Spleen (tissue), 11 donors: ENCODE measurements at regions not wholly inside any gene's neighbourhood (a gene's known extent, or its start where the extent isn't known, plus 50 kb on each side); places are given as distances from the start of the nearest gene placed in this dataset.
A peak's percentile ranks its signal among the peaks of the same experiment; 100 is the strongest.

ENCODE experiments used
- DNase-seq: peaks from one replicate; pipeline ENCODE4 v3.0.0-alpha.2; 2020
- H3K27ac ChIP-seq, 8 donors: fragments of 200-600 bp; sonication (generic) in 7 of 8; 1 replicate in 4 of 8; 2 replicates in 4 of 8; pipeline versions ENCODE4 v1.5.0 to v1.8.0; 2016 to 2021; ENCODE audit warnings: inconsistent platforms in 4 of 8, mild to moderate bottlenecking in 4 of 8, moderate library complexity in 1 of 8
- H3K27me3 ChIP-seq, 7 donors: fragments of 200-600 bp; sonication (generic) in 6 of 7; replicated peaks in 1 of 7; 1 replicate in 4 of 7; 2 replicates in 3 of 7; pipeline versions ENCODE4 v1.5.0 to v1.8.0; 2016 to 2021; ENCODE audit warnings: inconsistent platforms in 3 of 7, mild to moderate bottlenecking in 1 of 7
- H3K36me3 ChIP-seq, 6 donors: fragments of 200-600 bp; sonication (generic) in 5 of 6; 1 replicate in 4 of 6; 2 replicates in 2 of 6; pipeline versions ENCODE4 v1.5.0 to v1.8.0; 2016 to 2021; ENCODE audit warnings: inconsistent platforms in 2 of 6
- H3K4me1 ChIP-seq, 6 donors: fragments of 200-600 bp; sonication (generic) in 5 of 6; 1 replicate in 3 of 6; 2 replicates in 3 of 6; pipeline versions ENCODE4 v1.5.0 to v1.8.0; 2016 to 2021; ENCODE audit warnings: inconsistent platforms in 3 of 6
- H3K4me3 ChIP-seq, 8 donors: fragments of 200-600 bp; sonication (generic) in 7 of 8; 1 replicate in 4 of 8; 2 replicates in 4 of 8; pipeline versions ENCODE4 v1.5.0 to v1.8.0; 2016 to 2021; ENCODE audit warnings: inconsistent platforms in 4 of 8, mild to moderate bottlenecking in 4 of 8, moderate library complexity in 2 of 8
- H3K9me3 ChIP-seq, 8 donors: fragments of 200-600 bp; sonication (generic) in 7 of 8; 1 replicate in 4 of 8; 2 replicates in 4 of 8; pipeline versions ENCODE4 v1.5.0 to v1.8.0; 2016 to 2021; ENCODE audit warnings: inconsistent platforms in 4 of 8
- POLR2A ChIP-seq, 3 donors: fragments of 450-650 bp; IDR thresholded peaks; one replicate each; pipeline ENCODE4 v1.5.1; 2017; ENCODE audit warnings: antibody characterized with exemption in 3 of 3, mild to moderate bottlenecking in 1 of 3
- POLR2AphosphoS5 ChIP-seq, 3 donors: sonication (generic); formaldehyde crosslinking; IDR thresholded peaks; one replicate each; pipeline ENCODE4 v1.5.1; 2017; ENCODE audit warnings: antibody characterized with exemption in 3 of 3
- WGBS, 5 donors: extraction: QIAGEN DNeasy Blood & Tissue Kit in 3 of 5; methylation state at CpG; one replicate each; pipeline versions ENCODE4 v1.1.5 to v1.1.7; 2013 to 2018; 5-methylcytosine and 5-hydroxymethylcytosine counted together
- intact Hi-C: fragments of 100-400 bp; cut with DNase I; formaldehyde crosslinking; loops from one replicate; pipeline ENCODE4 v1.15.0; 2023; ENCODE audit warnings: low total_unique reads
- TF ChIP-seq, protein P1 (sequence below), 11 experiments: fragments of 200-600 bp in 7 of 11; fragments of 450-650 bp in 4 of 11; sonication (generic) in 4 of 11; IDR thresholded peaks in 8 of 11; conservative IDR thresholded peaks in 3 of 11; 1 replicate in 7 of 11; 2 replicates in 4 of 11; pipeline versions ENCODE4 v1.4.0 to v1.8.0; 2016 to 2021; ENCODE audit warnings: antibody characterized with exemption in 11 of 11, inconsistent platforms in 4 of 11, mild to moderate bottlenecking in 1 of 11
- donor health status: healthy with polysubstance abuse.
- donor health status: DM: no; HTN: no; CAD: no; lungs with moderate emphysema.
- donor health status: DM: no; HTN: no; CAD: no.
- donor health status: Bipolar disorder and iron deficiency.
- donor health status: healthy.
- donor health status: DM: no; HTN: no; CAD: no.
- donor health status: DM: yes; HTN: yes; CAD: no.

DNA sequence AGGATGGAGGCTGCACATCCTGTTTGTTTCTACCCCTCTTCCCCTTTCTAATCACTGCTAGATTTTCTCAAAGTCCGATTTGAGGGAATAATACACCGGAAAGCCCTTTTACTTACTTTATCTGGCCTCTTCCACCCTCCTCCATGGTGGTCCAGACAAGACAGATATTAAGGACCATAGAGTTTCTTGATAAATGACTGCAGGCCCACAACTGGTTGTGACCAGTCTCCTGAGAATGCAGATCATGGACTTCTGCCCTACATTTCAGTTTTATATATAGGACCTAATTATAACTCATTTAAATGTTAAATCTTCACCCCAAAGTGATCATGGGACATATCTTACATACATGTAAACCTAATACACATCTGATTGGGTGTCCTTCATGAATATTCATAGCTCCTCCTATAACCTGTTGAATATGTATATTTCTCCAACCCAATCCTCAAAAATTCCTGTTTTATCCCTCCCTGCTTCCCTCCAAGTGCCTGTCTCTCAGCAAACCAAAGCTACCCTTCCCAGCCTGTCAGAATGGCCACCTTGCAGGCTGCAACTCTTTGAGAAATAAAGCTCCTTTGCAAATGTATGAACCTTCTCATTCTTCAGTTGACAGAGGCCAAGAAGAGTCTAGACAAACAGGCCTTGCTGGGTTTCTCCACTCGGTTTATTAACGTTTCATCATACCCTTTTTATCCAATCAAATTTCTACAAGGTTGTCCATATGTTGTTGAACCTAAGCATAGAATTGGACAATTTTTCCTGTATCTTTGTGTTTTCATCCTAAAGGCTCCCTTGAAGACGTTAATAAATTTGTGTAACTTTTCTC lies 133.1 kb downstream of the HFE start:
- Histone ChIP-seq H3K36me3 (peaks cover 0 to 5% (median under 1%) of the 10 kb centered on the region in 6 donors), H3K27ac (peak overlapping the region in 1 of 8 donors; percentile 1), H3K4me1 (peaks cover 4 to 53% (median 26%) of the 10 kb centered on the region in 6 donors), H3K27me3 (peaks cover 0 to 7% (median 0%) of the 10 kb centered on the region in 7 donors), H3K4me3 (no peak overlapping the region), H3K9me3 (peaks cover 0 to 10% (median 6%) of the 10 kb centered on the region in 8 donors)
- intact Hi-C loops = no loop called here
- no peak for DNase-seq
- 66 to 87% (median 77%) methylated on average over 5 of the region's 5 CpGs for WGBS, 5 donors
- TF ChIP-seq, protein P1, sequence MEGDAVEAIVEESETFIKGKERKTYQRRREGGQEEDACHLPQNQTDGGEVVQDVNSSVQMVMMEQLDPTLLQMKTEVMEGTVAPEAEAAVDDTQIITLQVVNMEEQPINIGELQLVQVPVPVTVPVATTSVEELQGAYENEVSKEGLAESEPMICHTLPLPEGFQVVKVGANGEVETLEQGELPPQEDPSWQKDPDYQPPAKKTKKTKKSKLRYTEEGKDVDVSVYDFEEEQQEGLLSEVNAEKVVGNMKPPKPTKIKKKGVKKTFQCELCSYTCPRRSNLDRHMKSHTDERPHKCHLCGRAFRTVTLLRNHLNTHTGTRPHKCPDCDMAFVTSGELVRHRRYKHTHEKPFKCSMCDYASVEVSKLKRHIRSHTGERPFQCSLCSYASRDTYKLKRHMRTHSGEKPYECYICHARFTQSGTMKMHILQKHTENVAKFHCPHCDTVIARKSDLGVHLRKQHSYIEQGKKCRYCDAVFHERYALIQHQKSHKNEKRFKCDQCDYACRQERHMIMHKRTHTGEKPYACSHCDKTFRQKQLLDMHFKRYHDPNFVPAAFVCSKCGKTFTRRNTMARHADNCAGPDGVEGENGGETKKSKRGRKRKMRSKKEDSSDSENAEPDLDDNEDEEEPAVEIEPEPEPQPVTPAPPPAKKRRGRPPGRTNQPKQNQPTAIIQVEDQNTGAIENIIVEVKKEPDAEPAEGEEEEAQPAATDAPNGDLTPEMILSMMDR (IDR thresholded peaks at IDR 0.05 in 8 of 11, conservative IDR thresholded peaks at IDR 0.05 in 3 of 11) = no peak
- TF ChIP-seq POLR2AphosphoS5 (IDR thresholded peaks at IDR 0.05) = no peak
- no peak for TF ChIP-seq POLR2A (IDR thresholded peaks at IDR 0.05)

DNA sequence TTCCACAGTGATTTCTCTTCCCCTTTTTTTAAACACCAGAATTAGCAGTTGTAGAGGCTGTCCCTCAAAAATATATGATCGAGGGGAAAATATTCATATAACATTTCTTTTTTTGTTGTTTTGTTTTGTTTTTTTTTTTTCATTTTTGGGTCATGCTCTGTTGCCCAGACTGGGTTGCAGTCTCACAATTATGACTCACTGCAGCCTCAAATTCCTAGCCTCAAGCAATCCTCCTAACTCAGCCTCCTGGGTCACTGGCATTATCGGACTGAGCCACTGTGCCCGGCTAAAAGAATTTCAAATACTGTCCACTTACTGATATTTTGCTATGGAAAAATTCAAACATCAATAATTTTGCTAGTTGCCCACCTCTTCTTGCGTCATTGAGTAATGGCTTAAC lies 134.0 kb downstream of the HFE start:
- H3K27me3 ChIP-seq = peaks cover 0 to 7% (median 0%) of the 10 kb centered on the region in 7 donors
- peaks cover 0 to 18% (median 12%) of the 10 kb centered on the region in 8 donors for H3K9me3 ChIP-seq
- TF ChIP-seq, protein P1 (IDR thresholded peaks at IDR 0.05 in 8 of 11, conservative IDR thresholded peaks at IDR 0.05 in 3 of 11) = no peak
- TF ChIP-seq POLR2A (IDR thresholded peaks at IDR 0.05) (no peak), POLR2AphosphoS5 (IDR thresholded peaks at IDR 0.05) (no peak)
- intact Hi-C loops = no loop called here
- H3K27ac ChIP-seq = no peak overlapping the region
- 94 to 98% (median 96%) methylated on average over 4 of the region's 4 CpGs for WGBS, 5 donors
- no peak for DNase-seq
- H3K36me3 ChIP-seq = peaks cover 0 to 12% (median 1%) of the 10 kb centered on the region in 6 donors
- no peak overlapping the region for H3K4me3 ChIP-seq
- H3K4me1 ChIP-seq = peaks cover 4 to 49% (median 22%) of the 10 kb centered on the region in 6 donors

DNA sequence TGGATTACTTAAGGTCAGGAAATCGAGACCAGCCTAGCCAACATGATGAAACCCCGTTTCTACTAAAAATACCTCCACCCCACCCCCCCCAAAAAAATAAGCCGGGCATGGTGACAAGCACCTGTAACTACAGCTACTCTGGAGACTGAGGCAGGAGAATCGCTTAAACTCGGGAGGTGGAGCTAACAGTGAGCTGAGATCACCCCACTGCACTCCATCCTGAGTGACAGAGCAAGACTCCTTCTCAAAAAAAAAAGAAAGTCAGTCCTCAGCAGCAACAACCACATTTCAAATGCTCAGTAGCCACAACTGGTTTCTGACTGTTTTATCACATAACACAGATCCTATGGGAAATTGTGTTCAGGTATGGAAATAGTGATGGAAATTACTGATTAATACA lies 135.3 kb downstream of the HFE start:
- no peak for DNase-seq
- peaks cover 0 to 12% (median 1%) of the 10 kb centered on the region in 6 donors for H3K36me3 ChIP-seq
- peaks cover 4 to 43% (median 16%) of the 10 kb centered on the region in 6 donors for H3K4me1 ChIP-seq
- H3K4me3 ChIP-seq = no peak overlapping the region
- intact Hi-C loops = no loop called here
- peaks cover 0 to 18% (median 13%) of the 10 kb centered on the region in 8 donors for H3K9me3 ChIP-seq
- H3K27me3 ChIP-seq = no peaks in the 10 kb centered on the region
- no peak for TF ChIP-seq POLR2A (IDR thresholded peaks at IDR 0.05)
- TF ChIP-seq, protein P1 (IDR thresholded peaks at IDR 0.05 in 8 of 11, conservative IDR thresholded peaks at IDR 0.05 in 3 of 11) = no peak
- no peak for TF ChIP-seq POLR2AphosphoS5 (IDR thresholded peaks at IDR 0.05)
- peak overlapping the region in 7 of 8 donors; percentile 87 to 95 (median 93) for H3K27ac ChIP-seq
- WGBS, 5 donors = 25 to 42% (median 38%) methylated on average over 5 of the region's 5 CpGs

DNA sequence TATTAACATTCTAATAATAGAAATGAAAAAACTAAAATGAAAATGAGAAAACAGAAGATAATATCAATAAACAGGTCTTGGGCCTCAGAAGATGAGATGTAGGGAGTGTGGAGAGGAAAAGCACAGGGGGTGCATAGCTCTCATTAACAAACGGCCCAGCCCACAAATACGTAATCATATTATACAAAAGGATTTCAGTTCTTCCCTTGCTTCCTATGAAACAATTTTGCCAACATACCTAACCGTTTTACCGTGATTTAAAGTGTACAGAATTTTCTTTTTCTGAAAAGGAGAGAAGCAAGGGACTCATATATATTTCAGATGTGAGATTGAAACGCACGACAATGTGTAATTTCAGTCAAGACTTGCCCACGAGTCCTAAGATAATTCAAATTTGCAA lies 136.0 kb downstream of the HFE start:
- TF ChIP-seq POLR2AphosphoS5 (IDR thresholded peaks at IDR 0.05) = no peak
- TF ChIP-seq, protein P1 (IDR thresholded peaks at IDR 0.05 in 8 of 11, conservative IDR thresholded peaks at IDR 0.05 in 3 of 11) = no peak
- no peak for TF ChIP-seq POLR2A (IDR thresholded peaks at IDR 0.05)
- H3K27ac ChIP-seq = peak overlapping the region; percentile 86 to 95 (median 92)
- peaks cover 4 to 36% (median 11%) of the 10 kb centered on the region in 6 donors for H3K4me1 ChIP-seq
- 1 to 2% (median 1%) methylated on average over 7 of the region's 7 CpGs for WGBS, 5 donors
- peak overlapping the region; percentile 7 to 76 (median 46) for H3K4me3 ChIP-seq
- H3K36me3 ChIP-seq = peaks cover 0 to 12% (median 1%) of the 10 kb centered on the region in 6 donors
- intact Hi-C loops = no loop called here
- H3K27me3 ChIP-seq = no peaks in the 10 kb centered on the region
- no peak for DNase-seq
- H3K9me3 ChIP-seq = peaks cover 0 to 18% (median 13%) of the 10 kb centered on the region in 8 donors
